ENCODE measurements at regions not wholly inside any gene's neighbourhood (a gene's known extent, or its start where the extent isn't known, plus 50 kb on each side); places are given as distances from the start of the nearest gene placed in this dataset.

- TF ChIP-seq CTCF (conservative IDR thresholded peaks at IDR 0.05; ENCODE audit: low read length) (peak; percentile 74), EZH2phosphoT487 (IDR thresholded peaks at IDR 0.05; ENCODE audit: borderline replicate concordance, low read depth, low read length) (no peak)
Observed at GRCh38 chr2:209208211-209208610, 215.6 kb upstream of the MAP2 start.
